GM12892 (cell line): ENCODE measurements at regions not wholly inside any gene's neighbourhood (a gene's known extent, or its start where the extent isn't known, plus 50 kb on each side); places are given as distances from the start of the nearest gene placed in this dataset.

Experiments
- DNase-seq: peaks from one replicate; pipeline ENCODE4 v3.0.0; 2011; ENCODE audit not compliant: insufficient read length
- FAIRE-seq: peaks from 2 replicates; lab custom pipeline; 2011; peaks lifted over from hg19 to GRCh38; lab: Jason Lieb, UNC
- POLR2A ChIP-seq: IDR thresholded peaks from 2 replicates; pipeline ENCODE4 v1.6.1; 2011; ENCODE audit warnings: low read depth, low read length, control low read depth
- POLR2AphosphoS5 ChIP-seq: IDR thresholded peaks from 2 replicates; pipeline ENCODE4 v1.6.1; 2011; ENCODE audit warnings: low read depth, low read length, control low read depth
- TAF1 ChIP-seq: IDR thresholded peaks from 2 replicates; pipeline ENCODE4 v1.6.1; 2011; ENCODE audit warnings: low read depth, mild to moderate bottlenecking, control low read depth, low read length, borderline replicate concordance

- FAIRE-seq (no peak), DNase-seq (no peak)
- TF ChIP-seq TAF1, result no peak
- TF ChIP-seq POLR2A, result no peak
- no peak for TF ChIP-seq POLR2AphosphoS5
These were observed 82.5 kb upstream of the HMHB1 start for GRCh38 chr5:143729334-143729946.

- no peak for FAIRE-seq
- DNase-seq, result no peak
- TF ChIP-seq POLR2AphosphoS5 (no peak), POLR2A (no peak), TAF1 (no peak)
These were observed 88.8 kb upstream of the HMHB1 start for GRCh38 chr5:143723159-143723558.

GRCh38 chr5:143721925-143722324 is 90.0 kb upstream of the HMHB1 start:
- TF ChIP-seq TAF1, result no peak
- TF ChIP-seq POLR2A, result no peak
- no peak for TF ChIP-seq POLR2AphosphoS5
- DNase-seq, result no peak
- FAIRE-seq, result no peak

- DNase-seq (no peak), FAIRE-seq (no peak)
- TF ChIP-seq POLR2A, result no peak
- no peak for TF ChIP-seq TAF1
- TF ChIP-seq POLR2AphosphoS5, result no peak
These were observed 91.3 kb upstream of the HMHB1 start for GRCh38 chr5:143720689-143721088.

- DNase-seq (no peak), FAIRE-seq (no peak)
- TF ChIP-seq POLR2AphosphoS5, result no peak
- TF ChIP-seq POLR2A, result no peak
- TF ChIP-seq TAF1, result no peak
These were observed 94.6 kb upstream of the HMHB1 start for GRCh38 chr5:143717400-143717799.

GRCh38 chr5:143716881-143717280 is 95.1 kb upstream of the HMHB1 start:
- TF ChIP-seq TAF1 (no peak), POLR2A (no peak), POLR2AphosphoS5 (no peak)
- FAIRE-seq (no peak), DNase-seq (no peak)

- DNase-seq (no peak), FAIRE-seq (no peak)
- TF ChIP-seq TAF1 (no peak), POLR2A (no peak), POLR2AphosphoS5 (no peak)
These were observed 96.3 kb upstream of the HMHB1 start for GRCh38 chr5:143715616-143716015.

GRCh38 chr5:143714629-143715028 is 97.3 kb upstream of the HMHB1 start:
- FAIRE-seq, result peak; percentile 94
- TF ChIP-seq POLR2A (no peak), POLR2AphosphoS5 (no peak), TAF1 (no peak)
- DNase-seq, result no peak

- TF ChIP-seq POLR2AphosphoS5 (no peak), TAF1 (no peak), POLR2A (no peak)
- FAIRE-seq, result no peak
These were observed 98.6 kb upstream of the HMHB1 start for GRCh38 chr5:143713047-143714003.

GRCh38 chr5:143708672-143709071 is 103.3 kb upstream of the HMHB1 start:
- DNase-seq (no peak), FAIRE-seq (peak; percentile 30)
- TF ChIP-seq POLR2A, result no peak
- no peak for TF ChIP-seq TAF1
- TF ChIP-seq POLR2AphosphoS5, result no peak

More at GRCh38 chr5:143713047-143714003, 98.6 kb upstream of the HMHB1 start:
- no peak for DNase-seq

GRCh38 chr5:143707806-143708205 is 104.2 kb upstream of the HMHB1 start:
- TF ChIP-seq POLR2AphosphoS5, result no peak
- TF ChIP-seq POLR2A, result no peak
- no peak for TF ChIP-seq TAF1

GRCh38 chr5:143705381-143705780 is 106.6 kb upstream of the HMHB1 start:
- DNase-seq (no peak), FAIRE-seq (no peak)
- TF ChIP-seq POLR2AphosphoS5 (no peak), TAF1 (no peak), POLR2A (no peak)

More at GRCh38 chr5:143707806-143708205, 104.2 kb upstream of the HMHB1 start:
- DNase-seq (no peak), FAIRE-seq (no peak)
